ENCODE measurements at regions not wholly inside any gene's neighbourhood (a gene's known extent, or its start where the extent isn't known, plus 50 kb on each side); places are given as distances from the start of the nearest gene placed in this dataset.
"Not testable (repeated sequence)": the region's sequence is repeated elsewhere in the genome, so short reads cannot be mapped to it uniquely, and the experiment has no call there.

DNA sequence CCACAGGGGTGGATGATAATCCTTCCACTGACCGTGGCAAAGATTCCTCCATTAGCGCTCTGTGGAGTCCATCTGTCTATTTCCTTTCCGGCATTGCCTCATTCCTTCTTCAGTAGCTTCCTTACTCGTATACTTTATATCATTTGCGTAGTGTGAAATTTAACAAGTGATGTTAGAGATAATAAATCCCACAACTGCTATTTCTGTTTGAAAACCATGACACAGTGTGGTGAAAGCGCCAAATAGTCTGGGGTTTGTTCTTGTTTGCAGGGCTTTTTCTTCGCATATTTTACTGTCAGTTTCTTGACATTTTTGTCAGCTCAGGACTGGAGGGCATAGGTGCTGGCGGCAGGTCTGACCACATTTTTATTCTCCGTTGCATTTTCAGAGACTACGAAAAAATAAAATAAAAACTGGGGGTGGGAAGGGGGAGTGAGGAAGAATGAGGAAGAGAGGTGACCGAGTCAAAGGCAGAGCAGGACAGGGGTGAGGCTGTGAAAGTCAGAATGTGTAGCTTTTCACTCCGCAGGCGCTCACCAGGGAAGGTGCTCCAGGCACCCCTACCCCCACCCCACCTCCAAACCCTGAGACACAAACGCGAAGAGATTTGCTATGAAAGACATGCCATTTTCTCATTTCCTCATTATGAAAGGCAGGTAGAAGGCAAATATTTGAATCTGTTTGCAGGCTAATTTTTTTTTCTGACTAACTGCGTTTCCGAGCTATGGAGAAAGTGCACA, 965.0 kb downstream of the MCTP2 start:
- DNase-seq, result no peak

DNA sequence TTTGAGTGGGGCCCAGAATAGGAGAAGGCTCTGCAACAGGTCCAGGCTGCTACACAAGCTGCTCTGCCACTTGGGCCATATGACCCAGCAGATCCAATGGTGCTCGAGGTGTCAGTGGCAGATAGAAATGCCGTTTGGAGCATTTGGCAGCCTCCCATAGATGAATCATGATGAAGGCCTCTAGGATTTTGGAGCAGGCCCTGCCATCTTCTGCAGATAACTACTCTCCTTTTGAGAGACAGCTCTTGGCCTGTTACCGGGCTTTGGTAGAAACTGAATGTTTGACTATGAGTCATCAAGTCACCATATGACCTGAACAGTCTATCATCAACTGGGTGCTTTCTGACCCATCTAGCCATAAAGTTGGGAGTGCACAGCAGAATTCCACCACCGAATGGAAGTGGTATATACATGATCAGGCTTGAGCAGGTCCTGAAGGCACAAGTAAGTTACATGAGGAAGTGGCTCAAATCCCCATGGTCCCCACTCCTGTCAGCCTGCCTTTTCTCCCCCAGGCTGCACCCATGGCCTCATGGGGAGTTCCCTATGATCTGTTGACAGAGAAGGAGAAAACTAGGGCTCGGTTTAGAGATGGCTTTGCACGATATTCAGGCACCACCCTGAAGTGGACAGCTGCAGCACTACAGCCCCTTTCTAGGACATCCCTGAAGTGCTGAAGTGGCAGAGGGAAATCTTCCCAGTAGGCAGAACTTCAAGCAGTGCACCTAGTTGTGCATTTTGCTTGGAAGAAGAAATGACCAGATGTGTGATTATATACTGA, 971.4 kb downstream of the MCTP2 start:
- DNase-seq, result no peak

DNA sequence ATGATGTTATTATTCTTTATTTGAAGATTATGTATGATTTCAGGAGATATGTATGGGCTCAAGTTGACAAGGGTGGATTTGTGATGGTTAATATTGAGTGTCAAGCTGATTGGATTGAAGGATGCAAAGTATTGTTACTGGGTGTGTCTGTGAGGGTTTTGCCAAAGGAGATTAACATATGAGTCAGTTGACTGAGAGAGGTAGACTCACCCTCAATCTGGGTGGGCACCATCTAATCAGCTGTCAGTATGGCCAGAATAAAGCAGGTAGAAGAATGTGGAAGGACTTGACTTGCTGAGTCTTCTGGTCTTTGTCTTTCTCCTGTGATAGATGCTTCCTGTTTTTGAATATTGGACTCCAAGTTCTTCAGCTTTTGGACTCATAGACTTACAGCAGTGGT, 973.7 kb downstream of the MCTP2 start:
- no peak for DNase-seq

DNA sequence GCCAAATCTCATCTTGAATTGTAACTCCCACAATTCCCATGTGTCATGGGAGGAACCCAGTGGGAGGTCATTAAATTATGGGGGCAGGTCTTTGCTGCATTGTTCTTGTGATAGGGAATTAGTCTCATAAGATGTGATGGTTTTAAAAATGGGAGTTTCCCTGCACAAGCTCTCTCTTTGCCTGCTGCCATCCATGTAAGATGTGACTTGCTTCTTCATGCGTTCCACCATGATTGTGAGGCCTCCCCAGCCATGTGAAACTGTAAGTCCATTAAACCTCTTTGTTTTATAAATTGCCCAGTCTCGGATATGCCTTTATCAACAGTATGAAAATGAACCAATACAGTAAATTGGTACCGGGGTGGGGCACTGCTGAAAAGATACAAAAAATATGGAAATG, 974.5 kb downstream of the MCTP2 start:
- DNase-seq, result not testable (repeated sequence)

DNA sequence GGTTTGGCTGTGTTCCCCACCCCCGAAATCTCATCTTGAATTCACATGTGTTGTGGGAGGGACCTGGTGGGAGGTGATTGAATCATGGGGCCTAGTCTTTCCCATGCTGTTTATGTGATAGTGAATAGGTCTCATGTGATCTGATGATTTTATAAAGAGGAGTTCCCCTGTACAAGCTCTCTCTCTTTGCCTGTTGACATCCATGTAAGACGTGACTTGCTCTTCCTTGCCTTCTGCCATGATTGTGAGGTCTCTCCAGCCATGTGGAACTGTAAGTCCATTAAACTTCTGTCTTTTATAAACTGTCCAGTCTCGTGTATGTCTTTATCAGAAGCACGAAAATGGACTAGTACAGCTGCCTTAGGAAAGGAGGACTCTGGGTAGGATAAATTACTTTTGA, 976.7 kb downstream of the MCTP2 start:
- no peak for DNase-seq

DNA sequence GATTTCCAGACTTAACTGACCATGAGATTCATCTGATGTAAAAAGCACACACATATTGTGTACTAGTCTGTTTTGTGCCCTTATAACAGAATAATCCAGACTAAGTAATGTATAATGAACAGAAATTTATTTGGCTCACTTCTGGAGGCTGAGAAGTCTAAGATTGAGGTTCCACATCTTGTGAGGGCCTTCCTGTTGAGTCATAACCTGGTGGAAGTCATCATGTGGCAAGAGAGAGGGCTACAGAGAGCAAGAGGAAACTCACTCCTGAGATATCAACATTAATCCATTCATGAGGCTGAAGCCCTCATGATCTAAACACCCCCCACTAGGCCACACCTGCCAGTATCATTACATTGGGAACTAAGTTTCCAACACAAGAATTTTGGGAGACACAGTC, 977.6 kb downstream of the MCTP2 start:
- DNase-seq, result no peak

DNA sequence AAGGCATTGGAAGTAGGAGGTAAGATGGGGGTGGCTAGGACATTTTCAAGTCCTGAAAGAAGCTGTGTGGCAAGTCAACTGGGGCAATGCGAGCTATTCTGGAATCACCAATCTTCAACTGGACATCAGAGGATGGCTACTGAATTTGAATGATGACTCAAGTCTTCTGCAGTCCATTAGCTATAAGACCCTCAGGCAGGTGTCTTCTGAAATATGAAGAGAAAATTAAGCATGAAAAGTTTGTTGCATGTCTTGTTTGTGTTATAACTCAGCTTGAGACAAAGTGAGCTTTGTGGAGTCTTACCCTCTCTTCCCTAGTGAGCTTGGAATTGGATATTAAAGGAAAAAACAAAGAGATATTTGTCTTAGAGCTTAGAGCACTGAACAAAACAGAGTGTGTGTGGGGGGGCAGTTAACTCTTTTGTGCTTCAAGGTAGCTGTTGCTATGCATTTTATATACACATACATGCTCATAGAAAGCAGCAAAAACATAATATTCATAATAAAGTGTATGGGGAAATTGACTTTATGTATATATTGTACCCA, 979.1 kb downstream of the MCTP2 start:
- DNase-seq, result no peak

DNA sequence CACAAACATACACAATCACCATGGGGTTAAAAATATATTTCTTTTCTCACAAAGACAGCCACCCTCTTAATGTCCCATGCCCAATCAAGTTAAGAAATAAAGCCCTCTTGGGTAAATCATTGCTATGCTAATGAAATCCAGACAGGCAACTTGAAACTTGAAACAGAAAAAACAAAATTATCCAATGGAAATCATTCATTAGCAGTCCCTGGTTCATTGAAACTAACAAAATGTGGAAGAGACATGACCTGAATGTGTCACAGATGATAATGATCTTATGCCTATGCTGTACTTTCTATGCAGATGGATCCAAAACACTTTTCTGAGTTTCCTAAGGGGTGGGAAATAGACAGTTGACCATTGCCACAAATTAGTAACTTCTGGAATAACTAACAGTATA, 983.7 kb downstream of the MCTP2 start:
- no peak for DNase-seq

DNA sequence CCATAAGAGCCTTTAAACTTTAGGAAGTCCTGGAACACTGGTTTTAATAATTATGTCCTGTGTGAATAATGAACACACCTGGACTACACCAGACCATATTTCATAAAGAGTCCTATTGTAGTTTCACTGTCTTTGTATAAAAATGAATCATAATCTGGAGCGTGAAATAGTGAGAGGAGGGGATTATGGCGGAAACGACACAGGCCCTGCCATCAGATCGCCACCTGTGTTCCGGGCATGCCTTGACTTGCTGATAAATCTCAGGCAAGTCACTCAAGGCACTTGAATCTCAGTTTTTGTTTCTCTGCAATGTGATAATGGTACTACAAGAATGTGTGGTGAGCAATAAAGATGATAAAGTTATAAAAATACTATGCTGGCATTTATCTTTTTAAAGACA, 995.5 kb downstream of the MCTP2 start:
- no peak for DNase-seq

DNA sequence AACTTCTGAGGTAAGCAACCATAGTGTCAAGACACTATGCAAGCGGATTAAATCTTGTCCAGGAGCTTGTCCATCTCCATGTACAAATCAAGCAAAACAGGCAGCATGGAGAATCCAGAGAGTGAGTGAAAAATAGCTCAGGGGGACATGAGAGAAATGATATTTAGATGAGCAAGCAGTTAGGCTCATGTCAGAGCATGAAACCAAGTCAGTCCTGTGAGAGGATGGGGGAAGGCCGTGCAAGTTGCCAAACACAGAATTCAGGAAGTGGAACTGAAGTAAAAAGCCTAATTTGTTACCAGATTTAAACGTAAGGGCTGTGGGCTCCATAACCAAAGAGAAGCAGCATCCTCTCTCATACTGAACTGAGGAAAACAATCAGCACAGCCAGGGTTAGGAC, 995.9 kb downstream of the MCTP2 start:
- DNase-seq, result no peak

DNA sequence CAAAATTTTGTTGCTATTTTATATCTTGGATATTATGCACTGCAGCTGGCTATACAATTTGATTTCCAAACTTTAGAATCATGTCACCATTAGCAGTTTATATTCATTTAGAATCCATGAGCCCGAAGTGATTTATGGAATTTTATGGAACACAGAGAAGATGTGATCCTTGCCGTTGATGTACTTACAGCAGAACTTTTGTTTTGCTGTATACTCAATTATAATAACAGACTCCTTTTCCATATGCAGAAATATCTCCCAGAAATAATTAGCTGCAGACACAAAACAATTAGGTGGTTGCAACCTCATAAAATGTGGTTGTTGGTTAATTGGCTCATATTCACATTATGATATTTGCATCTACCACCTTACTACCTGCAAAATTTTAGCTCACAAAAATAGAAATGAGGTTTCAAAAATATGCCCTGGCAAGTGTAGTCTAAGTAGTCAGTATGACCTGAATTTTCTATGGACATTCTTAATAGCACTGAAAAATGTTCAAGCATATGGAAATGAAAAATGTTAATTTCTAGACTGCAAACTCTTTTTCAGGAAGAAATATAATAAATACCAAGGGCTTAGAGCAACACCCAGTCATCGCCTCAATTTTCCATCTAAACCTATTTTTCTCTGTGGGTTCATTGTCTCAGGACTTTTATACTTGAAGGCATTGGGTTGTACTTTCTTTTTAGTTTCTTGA, 997.6 kb downstream of the MCTP2 start:
- DNase-seq, result no peak

DNA sequence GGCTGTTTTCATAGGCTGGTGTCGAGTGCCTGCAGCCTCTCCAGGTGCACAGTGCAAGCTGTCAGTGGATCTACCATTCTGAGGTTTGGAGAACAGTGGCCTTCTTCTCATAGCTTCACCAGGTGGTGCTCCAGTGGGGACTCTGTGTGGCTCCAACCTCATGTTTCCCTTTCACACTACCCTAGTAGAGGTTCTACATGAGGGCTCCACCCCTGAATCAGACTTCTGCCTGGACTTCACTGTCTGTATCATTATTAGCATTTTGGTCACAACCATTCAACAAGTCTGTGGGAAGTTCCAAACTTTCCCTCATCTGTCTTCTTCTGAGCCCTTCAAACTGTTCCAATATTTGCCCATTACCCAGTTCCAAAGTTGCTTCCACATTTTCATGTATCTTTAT, 1003.7 kb downstream of the MCTP2 start:
- no peak for DNase-seq

DNA sequence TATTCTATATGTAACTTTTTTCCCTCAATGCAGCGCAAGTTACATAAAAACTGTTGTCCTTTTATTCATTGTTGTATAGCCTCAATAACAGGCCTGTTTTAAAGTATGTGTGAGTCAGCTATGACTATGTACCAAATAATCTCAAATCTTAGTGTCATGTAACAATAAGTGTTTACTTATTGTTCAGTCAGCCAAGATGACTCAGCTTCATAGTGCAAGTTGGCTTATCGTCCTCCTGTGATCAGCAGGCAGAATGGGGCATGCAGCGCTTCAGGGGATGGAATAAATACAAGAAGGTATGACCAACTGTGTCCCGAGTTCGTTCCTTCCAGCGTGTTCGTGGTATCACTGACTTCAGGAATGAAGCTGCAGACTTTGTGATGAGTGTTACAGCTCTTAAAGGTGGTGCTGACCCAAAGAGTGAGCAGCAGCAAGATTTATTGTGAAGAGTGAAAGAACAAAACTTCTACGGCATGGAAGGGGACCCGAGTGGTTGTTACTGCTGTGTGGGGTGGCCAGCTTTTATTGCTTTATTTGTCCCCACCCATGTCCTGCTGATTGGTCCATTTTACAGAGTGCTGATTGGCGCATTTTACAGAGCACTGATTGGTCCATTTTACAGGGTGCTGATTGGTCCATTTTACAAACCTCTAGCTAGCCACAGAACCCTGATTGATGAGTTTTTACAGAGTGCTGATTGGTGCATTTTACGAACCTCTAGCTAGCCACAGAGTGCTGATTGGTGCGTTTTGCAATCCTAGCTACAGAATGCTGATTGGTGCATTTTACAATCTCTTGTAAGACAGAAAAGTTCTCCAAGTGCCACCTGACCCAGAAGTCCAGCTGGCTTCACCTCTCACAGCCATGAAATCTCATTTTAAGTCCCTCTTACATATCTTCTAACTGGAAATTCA, 1016.0 kb downstream of the MCTP2 start:
- no peak for DNase-seq

DNA sequence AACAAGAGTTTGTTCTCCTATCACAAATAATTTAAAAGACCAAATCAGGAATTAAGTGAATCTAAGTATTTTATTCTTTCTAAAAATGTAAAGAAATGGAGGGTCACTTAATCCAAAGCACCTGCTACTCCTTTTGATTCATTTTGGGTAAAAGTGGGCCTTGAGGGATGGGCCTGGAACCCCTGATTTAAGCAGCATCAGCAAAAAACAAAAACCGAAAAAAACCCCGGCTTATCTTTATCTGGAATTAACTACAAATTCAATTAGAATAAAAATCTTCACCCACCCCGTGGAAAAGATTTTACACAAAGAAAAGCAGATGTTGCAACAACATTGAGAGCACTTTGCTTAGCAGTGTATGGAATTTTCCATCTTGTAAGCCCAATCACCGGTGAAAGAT, 1018.2 kb downstream of the MCTP2 start:
- no peak for DNase-seq

DNA sequence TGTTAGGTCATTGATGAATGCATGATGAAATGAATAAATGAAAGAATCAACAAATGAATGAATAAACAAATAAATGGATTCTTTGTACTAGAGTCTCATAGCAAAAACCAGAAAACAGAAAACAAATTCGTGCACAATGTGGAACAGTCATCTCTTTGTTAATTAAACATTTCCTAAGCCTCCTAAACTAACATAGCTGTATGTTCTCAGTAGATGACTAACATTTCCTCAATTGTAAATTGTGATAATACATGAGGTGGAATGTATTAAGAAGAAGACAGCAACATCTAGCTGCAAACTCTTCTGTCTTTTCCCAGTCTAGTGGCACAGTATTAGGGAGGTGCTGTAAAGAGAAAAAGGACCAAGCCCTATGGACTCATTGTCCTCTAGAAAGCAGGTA, 1021.0 kb downstream of the MCTP2 start:
- DNase-seq, result no peak

DNA sequence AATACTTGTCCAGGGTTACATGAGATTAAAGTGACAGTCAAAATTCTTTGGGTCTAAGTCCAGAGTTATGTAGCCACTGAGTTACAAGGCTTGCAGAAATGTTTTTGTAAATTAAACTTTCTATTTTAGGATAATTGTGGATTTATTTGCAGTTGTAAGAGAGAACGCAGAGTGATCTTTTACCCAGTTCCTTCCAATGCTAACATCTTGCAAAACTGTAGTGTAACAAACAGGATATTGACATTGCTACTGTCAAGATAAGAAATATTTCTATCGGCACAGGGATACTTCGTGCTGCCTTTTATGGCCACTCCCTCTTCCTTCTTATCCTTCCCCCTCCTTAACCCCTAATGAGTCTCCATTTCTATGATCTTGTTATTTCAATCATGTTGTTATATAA, 1022.9 kb downstream of the MCTP2 start:
- DNase-seq, result no peak

DNA sequence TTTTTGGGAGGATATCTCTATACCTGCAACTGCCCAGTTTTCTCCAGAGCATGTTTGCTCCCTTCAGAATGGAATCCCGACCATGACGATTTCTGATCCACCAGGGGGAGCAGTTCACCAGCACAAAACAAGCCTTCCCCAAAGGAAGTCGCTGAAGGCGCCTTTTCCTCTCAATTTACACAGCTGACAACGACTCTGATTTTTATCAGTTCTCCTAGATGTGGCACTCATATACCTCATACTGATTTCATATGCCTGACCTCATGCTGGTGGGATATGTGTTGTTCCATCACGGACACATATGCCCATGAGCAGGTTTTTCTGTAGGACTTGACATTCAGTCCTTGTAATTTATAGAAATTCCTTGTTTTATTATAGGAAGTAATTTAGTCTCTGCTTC, 1028.2 kb downstream of the MCTP2 start:
- DNase-seq, result no peak

DNA sequence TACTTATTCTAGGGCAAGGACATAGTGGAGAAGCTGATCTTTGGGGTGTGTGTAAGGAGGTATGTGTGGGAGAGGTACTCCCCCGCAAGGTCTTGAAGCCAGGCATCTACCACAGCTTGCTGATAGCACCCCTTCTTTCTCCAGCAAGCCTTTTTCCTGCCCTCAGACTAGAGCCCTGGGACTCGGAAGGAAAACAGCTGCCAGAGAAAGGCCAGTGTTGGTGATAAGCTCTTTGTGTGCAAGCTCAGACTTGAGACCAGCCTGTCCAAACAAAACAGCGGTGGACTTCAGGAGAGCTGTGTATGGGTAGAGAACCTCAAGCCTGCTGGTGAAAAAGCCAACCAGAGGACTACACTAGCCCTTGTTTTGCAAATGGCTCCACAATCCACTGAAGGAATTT, 1028.6 kb downstream of the MCTP2 start:
- DNase-seq, result no peak

DNA sequence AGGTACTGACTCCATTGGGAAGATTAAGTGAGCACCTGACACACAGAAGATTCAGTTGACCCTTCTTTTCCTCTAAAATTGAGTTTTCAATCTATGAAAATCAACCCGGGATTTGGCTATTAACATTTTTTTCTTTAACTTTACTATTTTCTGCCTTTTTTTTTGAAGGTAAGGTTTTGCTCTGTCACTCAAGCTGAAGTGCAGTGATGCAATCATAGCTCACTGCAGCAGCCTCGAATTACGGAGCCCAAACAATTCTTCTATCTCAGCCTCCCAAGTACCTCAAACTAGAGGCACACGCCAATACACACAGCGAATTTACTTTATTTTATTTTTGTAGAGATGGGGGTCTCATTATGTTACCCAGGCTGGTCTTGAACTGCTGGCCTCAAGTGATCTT, 1029.5 kb downstream of the MCTP2 start:
- DNase-seq, result no peak

DNA sequence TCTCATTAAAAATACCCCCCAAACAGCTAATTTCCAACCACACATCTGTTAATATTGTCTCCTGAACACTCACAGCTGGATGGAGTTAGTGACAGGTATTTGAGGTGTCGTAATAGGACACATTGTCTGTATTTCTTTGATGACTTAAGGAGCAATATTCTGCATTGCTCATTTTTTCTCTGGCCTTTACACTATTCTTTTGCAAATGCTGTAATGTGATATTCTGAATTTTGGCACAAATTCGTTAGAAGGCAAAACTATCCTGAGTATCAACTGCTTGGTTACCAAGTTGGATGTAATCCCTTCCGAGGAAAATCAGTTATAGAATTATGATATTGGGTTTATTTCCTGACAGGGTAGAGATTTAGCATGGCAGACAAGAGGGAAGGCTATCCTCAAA, 1030.2 kb downstream of the MCTP2 start:
- DNase-seq, result no peak

DNA sequence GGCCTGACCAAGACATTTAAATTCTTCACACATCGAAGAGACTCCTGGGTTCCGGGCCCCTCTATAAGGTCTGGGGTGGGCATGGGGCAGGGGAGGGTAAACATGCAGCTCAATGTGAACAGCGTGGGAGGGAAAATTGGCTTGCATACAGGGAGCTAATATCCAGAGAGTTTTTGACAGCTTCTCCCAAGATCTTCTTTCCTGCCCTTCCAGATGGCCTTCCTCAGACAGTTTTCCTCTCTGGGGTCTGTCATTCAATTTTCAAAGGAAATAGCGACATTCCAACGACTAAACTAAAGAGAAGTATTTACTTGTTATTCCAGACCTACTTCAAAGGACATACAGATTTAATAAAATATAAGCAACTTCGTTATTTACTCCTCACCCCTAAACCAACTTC, 1030.6 kb downstream of the MCTP2 start:
- no peak for DNase-seq

DNA sequence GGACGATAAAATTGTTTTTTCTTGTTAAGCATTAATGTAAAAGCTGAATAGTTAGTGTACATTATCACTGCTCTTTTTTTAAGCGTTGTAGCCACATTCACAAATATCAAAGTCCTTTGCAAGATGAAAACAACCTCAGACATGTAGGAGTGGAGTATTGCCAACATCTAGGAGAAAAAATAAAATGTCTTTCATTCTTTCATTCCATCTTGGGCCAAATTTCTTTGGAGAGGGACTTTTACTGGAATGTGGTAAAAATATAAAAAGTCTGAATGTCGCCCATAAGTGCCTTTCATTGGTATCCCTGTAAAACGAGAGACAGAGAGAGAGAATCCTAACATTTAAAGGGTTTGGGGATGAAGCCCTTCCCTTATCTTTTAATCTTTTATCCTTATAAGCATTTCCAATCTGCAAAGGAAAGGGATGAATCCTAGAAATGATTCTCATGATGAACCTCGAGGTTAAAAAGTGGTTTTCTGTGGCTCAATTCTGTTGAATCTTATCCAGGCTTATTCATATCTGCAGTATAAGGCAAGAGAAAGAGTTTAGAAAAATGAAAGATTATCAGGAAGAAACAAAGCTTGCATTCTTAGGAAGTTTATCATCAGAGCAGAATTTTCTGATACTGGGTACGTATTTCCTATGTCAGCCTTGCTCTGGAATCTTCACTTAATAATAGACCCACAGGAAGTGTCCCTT, 1031.7 kb downstream of the MCTP2 start:
- DNase-seq, result no peak
